ENCODE measurements at regions not wholly inside any gene's neighbourhood (a gene's known extent, or its start where the extent isn't known, plus 50 kb on each side); places are given as distances from the start of the nearest gene placed in this dataset.

DNA sequence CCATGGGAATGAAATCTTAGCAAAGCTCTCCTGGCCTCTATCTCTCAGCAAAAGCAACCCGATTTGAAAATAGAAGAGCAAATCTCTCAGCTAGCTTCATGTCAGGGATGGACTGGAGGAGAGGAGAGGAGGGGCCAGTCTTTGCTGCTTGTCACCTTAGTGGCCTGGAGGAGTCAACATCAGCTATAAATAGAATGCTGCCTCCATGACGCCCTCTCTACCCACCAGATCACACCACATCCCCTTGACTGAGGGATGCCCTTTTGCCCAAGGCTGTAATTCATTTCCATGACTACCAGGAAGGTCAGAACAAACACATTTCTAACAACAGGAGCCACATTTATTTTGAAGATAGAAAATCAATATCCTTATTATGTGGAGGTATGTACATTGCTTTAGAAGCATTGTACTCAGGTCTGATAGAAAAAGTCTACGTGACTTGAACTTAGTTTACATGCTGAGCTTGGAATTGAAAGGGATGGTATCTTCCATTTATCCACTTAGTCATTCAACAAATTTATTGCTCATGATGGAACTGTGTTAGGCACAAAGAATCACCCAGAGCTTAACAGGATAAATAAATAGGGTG is 92.4 kb upstream of the LIFR start:
- H3K4me3 ChIP-seq, result no peak overlapping the region
- H3K36me3 ChIP-seq, result no peaks in the 10 kb centered on the region
- no peak overlapping the region for H3K27ac ChIP-seq
- no peaks in the 10 kb centered on the region for H3K27me3 ChIP-seq
- intact Hi-C loops (cut with DNase I; ENCODE audit: low total_unique reads), result loop anchor here (10.0 kb wide), 1 partner anchor 54 kb away; no protein-coding TSS in a partner anchor
- no peaks in the 10 kb centered on the region for H3K9me3 ChIP-seq
- no peaks in the 10 kb centered on the region for H3K4me1 ChIP-seq
- no peak for DNase-seq (ENCODE audit: low spot score in 2 of 2)
- TF ChIP-seq, protein P1, sequence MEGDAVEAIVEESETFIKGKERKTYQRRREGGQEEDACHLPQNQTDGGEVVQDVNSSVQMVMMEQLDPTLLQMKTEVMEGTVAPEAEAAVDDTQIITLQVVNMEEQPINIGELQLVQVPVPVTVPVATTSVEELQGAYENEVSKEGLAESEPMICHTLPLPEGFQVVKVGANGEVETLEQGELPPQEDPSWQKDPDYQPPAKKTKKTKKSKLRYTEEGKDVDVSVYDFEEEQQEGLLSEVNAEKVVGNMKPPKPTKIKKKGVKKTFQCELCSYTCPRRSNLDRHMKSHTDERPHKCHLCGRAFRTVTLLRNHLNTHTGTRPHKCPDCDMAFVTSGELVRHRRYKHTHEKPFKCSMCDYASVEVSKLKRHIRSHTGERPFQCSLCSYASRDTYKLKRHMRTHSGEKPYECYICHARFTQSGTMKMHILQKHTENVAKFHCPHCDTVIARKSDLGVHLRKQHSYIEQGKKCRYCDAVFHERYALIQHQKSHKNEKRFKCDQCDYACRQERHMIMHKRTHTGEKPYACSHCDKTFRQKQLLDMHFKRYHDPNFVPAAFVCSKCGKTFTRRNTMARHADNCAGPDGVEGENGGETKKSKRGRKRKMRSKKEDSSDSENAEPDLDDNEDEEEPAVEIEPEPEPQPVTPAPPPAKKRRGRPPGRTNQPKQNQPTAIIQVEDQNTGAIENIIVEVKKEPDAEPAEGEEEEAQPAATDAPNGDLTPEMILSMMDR (IDR thresholded peaks at IDR 0.05), result no peak
- TF ChIP-seq POLR2A (IDR thresholded peaks at IDR 0.05) (no peak), POLR2AphosphoS5 (IDR thresholded peaks at IDR 0.05) (no peak)

DNA sequence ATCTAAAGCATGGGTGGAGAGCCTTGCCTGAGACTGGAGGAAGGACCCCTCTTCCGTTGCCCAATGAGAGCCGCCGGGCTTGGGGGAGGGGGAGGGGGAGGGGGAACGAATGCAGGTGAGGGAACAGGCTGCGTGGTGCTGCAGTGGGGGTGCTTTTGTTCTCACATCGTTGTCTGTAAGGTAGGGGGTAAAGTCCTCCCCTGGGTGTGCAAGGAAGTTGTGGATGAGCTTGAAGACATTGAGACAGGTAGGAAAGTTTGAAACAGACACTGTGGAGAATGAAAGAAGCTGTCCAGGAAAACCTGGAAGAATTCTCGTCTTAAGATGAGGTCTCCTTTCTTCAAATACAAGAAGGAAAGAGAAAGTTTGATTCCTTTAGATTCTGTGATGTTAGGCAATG is 94.1 kb upstream of the LIFR start:
- DNase-seq (ENCODE audit: low spot score in 2 of 2), result no peak
- Histone ChIP-seq H3K27me3 (no peaks in the 10 kb centered on the region), H3K27ac (peak overlapping the region; percentile 10 to 56), H3K36me3 (no peaks in the 10 kb centered on the region), H3K4me1 (no peaks in the 10 kb centered on the region), H3K4me3 (peak overlapping the region in 2 of 3 donors; percentile 2 to 43), H3K9me3 (no peaks in the 10 kb centered on the region)
- intact Hi-C loops (cut with DNase I; ENCODE audit: low total_unique reads), result no loop called here
- no peak for TF ChIP-seq POLR2AphosphoS5 (IDR thresholded peaks at IDR 0.05)
- TF ChIP-seq, protein P1 (IDR thresholded peaks at IDR 0.05), result no peak
- no peak for TF ChIP-seq POLR2A (IDR thresholded peaks at IDR 0.05)

DNA sequence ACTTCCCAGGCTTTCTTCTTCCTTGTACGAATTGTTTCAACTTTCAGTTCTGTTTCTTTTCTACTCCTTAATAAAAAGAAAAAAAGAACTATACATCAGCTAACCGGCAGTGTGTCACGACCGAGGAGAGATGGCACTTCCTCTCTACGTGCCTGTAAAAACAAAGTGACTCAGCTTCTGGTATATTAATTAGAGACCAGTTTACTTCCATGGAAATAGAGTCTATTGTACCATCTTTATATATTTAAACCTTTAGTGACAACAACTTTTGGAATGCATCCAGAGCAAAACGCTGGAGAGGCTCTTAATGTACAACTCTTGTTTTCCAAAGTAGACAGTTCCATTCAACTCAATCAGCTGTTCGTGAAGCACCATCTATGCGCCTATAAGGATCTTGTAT is 94.5 kb upstream of the LIFR start:
- H3K27ac ChIP-seq, result peak overlapping the region; percentile 10 to 56
- no peaks in the 10 kb centered on the region for H3K36me3 ChIP-seq
- no peak for DNase-seq (ENCODE audit: low spot score in 2 of 2)
- no peaks in the 10 kb centered on the region for H3K27me3 ChIP-seq
- H3K4me3 ChIP-seq, result peak overlapping the region in 2 of 3 donors; percentile 2 to 43
- TF ChIP-seq POLR2AphosphoS5 (IDR thresholded peaks at IDR 0.05) (no peak), POLR2A (IDR thresholded peaks at IDR 0.05) (no peak)
- TF ChIP-seq, protein P1 (IDR thresholded peaks at IDR 0.05), result no peak
- intact Hi-C loops (cut with DNase I; ENCODE audit: low total_unique reads), result no loop called here
- no peaks in the 10 kb centered on the region for H3K4me1 ChIP-seq
- no peaks in the 10 kb centered on the region for H3K9me3 ChIP-seq

DNA sequence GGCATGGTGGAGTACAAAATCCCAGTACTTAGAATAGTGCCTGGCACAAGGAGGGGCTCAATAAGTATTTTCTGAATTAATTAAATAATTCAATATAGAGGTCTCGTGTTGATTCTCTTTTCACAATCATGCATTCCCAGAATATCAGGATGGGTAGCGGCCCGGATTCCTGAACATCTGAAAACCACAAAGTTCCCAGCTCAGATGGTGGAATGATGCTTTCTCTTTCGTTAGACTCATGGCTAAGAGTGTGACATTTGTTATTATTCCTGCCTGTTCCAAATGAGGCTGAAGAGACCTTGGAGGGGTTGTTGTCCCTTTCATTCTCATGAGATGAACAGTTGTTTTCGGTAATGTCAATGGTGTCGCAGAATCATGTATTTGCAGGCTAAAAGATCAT is 95.4 kb upstream of the LIFR start:
- no peak overlapping the region for H3K4me3 ChIP-seq
- H3K27ac ChIP-seq, result no peak overlapping the region
- TF ChIP-seq, protein P1 (IDR thresholded peaks at IDR 0.05), result no peak
- TF ChIP-seq POLR2AphosphoS5 (IDR thresholded peaks at IDR 0.05) (no peak), POLR2A (IDR thresholded peaks at IDR 0.05) (no peak)
- H3K27me3 ChIP-seq, result no peaks in the 10 kb centered on the region
- no peaks in the 10 kb centered on the region for H3K36me3 ChIP-seq
- DNase-seq (ENCODE audit: low spot score in 2 of 2), result no peak
- intact Hi-C loops (cut with DNase I; ENCODE audit: low total_unique reads), result no loop called here
- no peaks in the 10 kb centered on the region for H3K4me1 ChIP-seq
- H3K9me3 ChIP-seq, result no peaks in the 10 kb centered on the region

DNA sequence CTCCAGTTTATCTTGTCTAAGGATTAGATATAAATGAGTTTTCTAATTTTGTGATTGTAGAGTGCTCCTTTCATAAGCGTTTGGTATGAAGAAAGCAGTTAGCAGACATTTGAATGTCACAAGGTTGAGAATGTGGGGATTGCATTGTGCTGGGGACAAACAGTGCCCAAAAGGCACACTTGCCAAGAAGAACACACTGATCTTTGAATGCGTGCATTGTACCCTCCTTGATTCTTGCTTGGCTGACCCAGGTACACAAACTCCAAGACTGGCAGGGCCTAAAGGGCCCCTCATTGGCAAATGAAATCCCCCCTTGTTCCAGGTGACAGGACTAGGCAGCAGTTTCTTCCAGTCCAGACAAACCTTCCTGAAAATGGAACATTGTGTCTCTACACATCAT is 96.9 kb upstream of the LIFR start:
- Histone ChIP-seq H3K27ac (peak overlapping the region; percentile 59 to 78), H3K36me3 (no peaks in the 10 kb centered on the region), H3K9me3 (no peaks in the 10 kb centered on the region), H3K4me3 (no peak overlapping the region), H3K4me1 (no peaks in the 10 kb centered on the region), H3K27me3 (no peaks in the 10 kb centered on the region)
- intact Hi-C loops (cut with DNase I; ENCODE audit: low total_unique reads), result no loop called here
- TF ChIP-seq POLR2AphosphoS5 (IDR thresholded peaks at IDR 0.05) (peak; percentile 36 to 52 (median 40)), POLR2A (IDR thresholded peaks at IDR 0.05) (no peak)
- TF ChIP-seq, protein P1 (IDR thresholded peaks at IDR 0.05), result no peak
- peak in 1 of 2 donors; percentile 76 for DNase-seq (ENCODE audit: low spot score in 2 of 2)

All from breast epithelium (tissue), 4 donors.